Right lobe of liver (tissue), 6 donors: ENCODE measurements at regions not wholly inside any gene's neighbourhood (a gene's known extent, or its start where the extent isn't known, plus 50 kb on each side); places are given as distances from the start of the nearest gene placed in this dataset.

ENCODE experiments used
- ATAC-seq, 4 donors: fragments of 200-7000 bp; cut with Tn5 transposase; one replicate each; pipeline ENCODE4 v1.9.1; 2020; ENCODE audit warnings: mild to moderate bottlenecking in 4 of 4, moderate library complexity in 4 of 4
- DNase-seq, 3 donors: peaks; one replicate each; pipeline ENCODE4 v3.0.0-alpha.2; 2020
- H3K27ac ChIP-seq, 3 donors: fragments of 200-600 bp; one replicate each; pipeline ENCODE4 v1.8.0; 2022
- H3K27me3 ChIP-seq, 2 donors: fragments of 200-600 bp; one replicate each; pipeline ENCODE4 v1.8.0; 2022
- H3K36me3 ChIP-seq, 4 donors: fragments of 200-600 bp; sonication (generic) in 1 of 4; one replicate each; pipeline versions ENCODE4 v1.5.1 to v1.8.0; 2017 to 2022; ENCODE audit warnings: control low read depth in 1 of 4
- H3K4me1 ChIP-seq, 4 donors: fragments of 200-600 bp; sonication (generic) in 1 of 4; one replicate each; pipeline versions ENCODE4 v1.5.1 to v1.8.0; 2017 to 2022; ENCODE audit warnings: control low read depth in 1 of 4
- H3K4me3 ChIP-seq, 3 donors: fragments of 200-600 bp; one replicate each; pipeline ENCODE4 v1.8.0; 2022
- H3K9me3 ChIP-seq, 4 donors: fragments of 200-600 bp; sonication (generic) in 1 of 4; one replicate each; pipeline versions ENCODE4 v1.5.1 to v1.8.0; 2017 to 2022; ENCODE audit warnings: control low read depth in 1 of 4
- POLR2A ChIP-seq: fragments of 450-650 bp; IDR thresholded peaks from one replicate; pipeline ENCODE4 v1.6.1; 2017; ENCODE audit warnings: antibody characterized with exemption, mild to moderate bottlenecking
- WGBS: methylation state at CpG from one replicate; pipeline ENCODE4 v1.1.6; 2018; ENCODE audit warnings: low coverage, low lambda C conversion rate; ENCODE audit not compliant: insufficient coverage; ENCODE audit errors: missing lambda C conversion rate; 5-methylcytosine and 5-hydroxymethylcytosine counted together
- intact Hi-C, 2 donors: fragments of 100-400 bp; cut with DNase I; formaldehyde crosslinking; loops; one replicate each; pipeline versions ENCODE4 v1.11.2 to v1.14.1; 2022
- TF ChIP-seq, protein P1 (sequence below), 4 donors: fragments of 200-600 bp in 3 of 4; fragments of 450-650 bp in 1 of 4; IDR thresholded peaks; one replicate each; pipeline versions ENCODE4 v1.5.1 to v1.8.0; 2016 to 2022; ENCODE audit warnings: antibody characterized with exemption in 4 of 4, mild to moderate bottlenecking in 2 of 4
- donor health status: DM: no; HTN: yes; CAD: no.
- donor health status: DM: no; HTN: no; CAD: no.
- donor health status: DM: no; HTN: no; CAD: no.
- donor health status: DM: no; HTN: yes; CAD: no.
- donor health status: DM: no; HTN: yes; CAD: no.

DNA sequence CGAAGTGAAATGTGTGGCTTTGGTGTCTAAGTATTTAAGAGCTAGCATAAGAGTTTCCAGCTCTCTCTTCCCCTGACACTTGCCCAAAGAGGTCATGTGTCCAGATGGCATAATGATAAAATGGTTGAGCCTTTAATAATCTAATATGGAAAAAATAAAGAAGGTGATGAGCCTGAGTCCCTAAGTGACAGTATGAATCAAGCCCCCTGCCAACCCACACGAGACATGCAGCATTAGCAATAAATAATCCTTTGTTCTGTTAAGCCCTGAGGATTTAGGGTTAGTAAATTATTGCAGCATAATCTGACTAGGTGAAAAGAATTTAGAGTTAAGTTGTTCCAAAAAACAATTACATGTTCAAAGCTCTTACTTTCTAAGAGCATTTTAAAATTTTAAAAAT is 217.2 kb upstream of the CCDC150 start:
- H3K27ac ChIP-seq: no peak overlapping the region
- intact Hi-C loops: no loop called here
- TF ChIP-seq POLR2A: no peak

DNA sequence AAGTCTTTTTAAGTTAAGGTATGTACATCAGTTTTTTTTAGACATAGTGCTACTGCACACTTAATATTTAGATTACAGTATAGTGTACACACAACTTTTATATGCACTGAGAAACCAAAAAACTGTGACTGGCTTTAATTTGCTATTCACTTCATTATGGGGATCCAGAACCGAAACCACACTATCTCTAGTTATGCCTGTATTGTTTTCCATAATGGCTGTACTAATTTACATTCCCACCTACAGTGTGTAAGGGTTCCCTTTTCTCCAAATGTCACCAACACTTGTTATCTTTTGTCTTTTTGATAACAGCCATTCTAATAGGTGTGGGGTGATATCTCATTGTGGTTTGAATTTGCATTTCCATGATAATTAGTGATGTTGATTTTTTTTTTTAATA is 213.4 kb upstream of the CCDC150 start:
- intact Hi-C loops: no loop called here
- TF ChIP-seq, protein P1, sequence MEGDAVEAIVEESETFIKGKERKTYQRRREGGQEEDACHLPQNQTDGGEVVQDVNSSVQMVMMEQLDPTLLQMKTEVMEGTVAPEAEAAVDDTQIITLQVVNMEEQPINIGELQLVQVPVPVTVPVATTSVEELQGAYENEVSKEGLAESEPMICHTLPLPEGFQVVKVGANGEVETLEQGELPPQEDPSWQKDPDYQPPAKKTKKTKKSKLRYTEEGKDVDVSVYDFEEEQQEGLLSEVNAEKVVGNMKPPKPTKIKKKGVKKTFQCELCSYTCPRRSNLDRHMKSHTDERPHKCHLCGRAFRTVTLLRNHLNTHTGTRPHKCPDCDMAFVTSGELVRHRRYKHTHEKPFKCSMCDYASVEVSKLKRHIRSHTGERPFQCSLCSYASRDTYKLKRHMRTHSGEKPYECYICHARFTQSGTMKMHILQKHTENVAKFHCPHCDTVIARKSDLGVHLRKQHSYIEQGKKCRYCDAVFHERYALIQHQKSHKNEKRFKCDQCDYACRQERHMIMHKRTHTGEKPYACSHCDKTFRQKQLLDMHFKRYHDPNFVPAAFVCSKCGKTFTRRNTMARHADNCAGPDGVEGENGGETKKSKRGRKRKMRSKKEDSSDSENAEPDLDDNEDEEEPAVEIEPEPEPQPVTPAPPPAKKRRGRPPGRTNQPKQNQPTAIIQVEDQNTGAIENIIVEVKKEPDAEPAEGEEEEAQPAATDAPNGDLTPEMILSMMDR (IDR thresholded peaks at IDR 0.05): no peak
- no peak for TF ChIP-seq POLR2A
- Histone ChIP-seq H3K27ac (no peak overlapping the region), H3K27me3 (no peaks in the 10 kb centered on the region), H3K36me3 (no peaks in the 10 kb centered on the region), H3K4me1 (no peaks in the 10 kb centered on the region), H3K4me3 (no peak overlapping the region), H3K9me3 (no peaks in the 10 kb centered on the region)
- ATAC-seq (no peak), DNase-seq (no peak)
- 80% methylated on average over 1 of the region's 1 CpG for WGBS

More for the DNA sequence above, 217.2 kb upstream of the CCDC150 start:
- H3K9me3 ChIP-seq: no peaks in the 10 kb centered on the region
- WGBS: 77% methylated on average over 2 of the region's 2 CpGs
- no peaks in the 10 kb centered on the region for H3K36me3 ChIP-seq
- no peak for ATAC-seq
- DNase-seq: no peak
- no peaks in the 10 kb centered on the region for H3K27me3 ChIP-seq
- no peak overlapping the region for H3K4me3 ChIP-seq
- no peaks in the 10 kb centered on the region for H3K4me1 ChIP-seq

DNA sequence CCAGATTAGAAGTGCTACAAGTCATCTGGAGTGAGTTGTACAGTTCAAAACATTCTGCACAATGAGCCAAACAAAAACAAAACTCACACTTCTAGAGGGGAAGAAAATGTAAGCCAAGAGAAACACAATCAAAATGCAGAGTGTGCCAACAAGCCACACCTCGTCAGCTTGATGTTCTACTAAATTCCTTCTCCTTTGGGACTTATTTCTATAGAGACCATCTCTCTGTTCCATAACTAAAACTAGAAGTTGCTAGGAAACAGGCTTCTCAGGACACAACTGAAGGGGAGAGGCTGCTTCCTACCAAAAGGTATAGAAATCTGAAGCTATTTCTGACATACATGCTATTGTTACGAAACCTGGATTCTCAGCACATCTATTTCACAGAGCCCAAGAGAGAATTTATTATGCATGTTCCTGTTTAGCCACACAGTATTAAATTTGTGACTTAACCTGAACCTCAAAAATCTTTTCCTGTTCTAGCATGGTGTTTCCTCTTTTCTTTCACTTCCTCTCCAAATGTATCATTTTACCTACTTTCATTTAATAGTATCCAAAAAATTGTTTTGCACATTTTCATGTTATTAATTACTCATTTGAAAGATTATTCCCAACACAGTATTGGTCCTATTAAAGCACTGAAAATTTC is 211.4 kb upstream of the CCDC150 start:
- no peak for DNase-seq
- no peak for ATAC-seq
- no peak overlapping the region for H3K27ac ChIP-seq
- no peaks in the 10 kb centered on the region for H3K36me3 ChIP-seq
- no peak overlapping the region for H3K4me3 ChIP-seq
- TF ChIP-seq, protein P1 (IDR thresholded peaks at IDR 0.05): no peak
- no peak for TF ChIP-seq POLR2A
- no peaks in the 10 kb centered on the region for H3K9me3 ChIP-seq
- H3K4me1 ChIP-seq: no peaks in the 10 kb centered on the region
- intact Hi-C loops: no loop called here
- 24% methylated on average over 2 of the region's 2 CpGs for WGBS
- no peaks in the 10 kb centered on the region for H3K27me3 ChIP-seq

DNA sequence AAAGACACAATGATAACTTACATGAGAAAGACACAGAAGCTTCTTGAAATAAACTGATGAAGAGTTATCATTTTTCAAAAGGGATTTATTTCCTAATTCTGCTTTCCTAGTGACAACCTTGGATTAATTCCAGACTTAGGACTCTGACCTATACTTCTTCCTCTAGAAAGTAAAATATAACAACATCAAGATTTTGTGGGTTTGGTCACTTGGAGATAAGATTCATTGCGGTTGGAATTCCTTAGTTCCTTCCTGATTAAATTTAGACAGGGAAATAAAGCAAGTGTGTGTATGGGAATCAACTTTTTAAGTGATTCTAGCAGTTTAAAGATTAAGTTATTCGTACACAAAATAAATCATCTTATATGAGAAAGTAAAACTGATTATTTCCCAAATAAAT is 208.4 kb upstream of the CCDC150 start:
- H3K27ac ChIP-seq: no peak overlapping the region

DNA sequence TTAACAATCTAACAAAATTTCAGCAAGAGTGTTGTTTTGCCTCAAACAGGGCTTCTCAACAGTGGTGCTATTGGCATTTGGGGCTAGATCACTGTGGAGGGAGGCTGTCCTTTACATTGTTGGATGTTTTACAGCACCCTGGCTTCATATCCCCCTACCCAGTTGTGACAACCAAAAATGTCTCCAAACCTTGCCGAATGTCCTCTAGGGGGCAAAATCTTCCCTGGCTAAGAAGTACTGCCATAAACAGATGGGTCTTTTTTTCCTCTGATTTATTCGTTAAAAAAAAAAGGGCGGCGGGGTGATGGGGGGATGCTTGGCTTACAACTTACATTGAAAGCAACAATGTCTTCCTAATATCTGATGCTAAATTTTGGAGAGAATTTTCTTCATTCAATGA is 207.6 kb upstream of the CCDC150 start:
- H3K9me3 ChIP-seq: no peaks in the 10 kb centered on the region
- H3K27ac ChIP-seq: no peak overlapping the region
- intact Hi-C loops: no loop called here
- H3K4me3 ChIP-seq: no peak overlapping the region
- H3K36me3 ChIP-seq: no peaks in the 10 kb centered on the region
- TF ChIP-seq, protein P1 (IDR thresholded peaks at IDR 0.05): peak in 1 of 4 donors; percentile 16
- no peak for TF ChIP-seq POLR2A
- 55% methylated on average over 4 of the region's 4 CpGs for WGBS
- ATAC-seq (no peak), DNase-seq (no peak)
- no peaks in the 10 kb centered on the region for H3K27me3 ChIP-seq
- no peaks in the 10 kb centered on the region for H3K4me1 ChIP-seq

More for the DNA sequence above, 208.4 kb upstream of the CCDC150 start:
- no peaks in the 10 kb centered on the region for H3K4me1 ChIP-seq
- TF ChIP-seq POLR2A: no peak
- TF ChIP-seq, protein P1 (IDR thresholded peaks at IDR 0.05): no peak
- no peaks in the 10 kb centered on the region for H3K9me3 ChIP-seq
- no peak for DNase-seq
- 53% methylated on average over 2 of the region's 2 CpGs for WGBS
- intact Hi-C loops: no loop called here
- no peak overlapping the region for H3K4me3 ChIP-seq
- H3K27me3 ChIP-seq: no peaks in the 10 kb centered on the region
- no peaks in the 10 kb centered on the region for H3K36me3 ChIP-seq
- no peak for ATAC-seq
